Lower leg skin (tissue), 3 donors: ENCODE measurements at regions not wholly inside any gene's neighbourhood (a gene's known extent, or its start where the extent isn't known, plus 50 kb on each side); places are given as distances from the start of the nearest gene placed in this dataset.

Source experiments
- CTCF ChIP-seq, 3 donors: fragments of 450-650 bp; IDR thresholded peaks; one replicate each; pipeline ENCODE4 v1.5.1; 2016; ENCODE audit warnings: antibody characterized with exemption in 3 of 3, mild to moderate bottlenecking in 3 of 3, moderate library complexity in 2 of 3
- POLR2A ChIP-seq, 2 donors: fragments of 450-650 bp; IDR thresholded peaks; one replicate each; pipeline ENCODE4 v1.6.1; 2016 to 2017; ENCODE audit warnings: antibody characterized with exemption in 2 of 2, mild to moderate bottlenecking in 1 of 2, moderate library complexity in 1 of 2

- TF ChIP-seq CTCF (IDR thresholded peaks at IDR 0.05) (no peak), POLR2A (IDR thresholded peaks at IDR 0.05) (no peak)
Observed at GRCh38 chr2:240326886-240327285, 108.6 kb upstream of the GPC1 start.
